ENCODE measurements at regions not wholly inside any gene's neighbourhood (a gene's known extent, or its start where the extent isn't known, plus 50 kb on each side); places are given as distances from the start of the nearest gene placed in this dataset.

GRCh38 chr14:82987502-82988124 lies 1454.0 kb upstream of the SEL1L start:
- TF ChIP-seq POLR2A (IDR thresholded peaks at IDR 0.05; ENCODE audit: low read length) (no peak), GATA1 (IDR thresholded peaks at IDR 0.05; ENCODE audit: low read depth, low read length) (no peak)

Measured in erythroblast (primary cell).